ENCODE measurements at regions not wholly inside any gene's neighbourhood (a gene's known extent, or its start where the extent isn't known, plus 50 kb on each side); places are given as distances from the start of the nearest gene placed in this dataset.

DNA sequence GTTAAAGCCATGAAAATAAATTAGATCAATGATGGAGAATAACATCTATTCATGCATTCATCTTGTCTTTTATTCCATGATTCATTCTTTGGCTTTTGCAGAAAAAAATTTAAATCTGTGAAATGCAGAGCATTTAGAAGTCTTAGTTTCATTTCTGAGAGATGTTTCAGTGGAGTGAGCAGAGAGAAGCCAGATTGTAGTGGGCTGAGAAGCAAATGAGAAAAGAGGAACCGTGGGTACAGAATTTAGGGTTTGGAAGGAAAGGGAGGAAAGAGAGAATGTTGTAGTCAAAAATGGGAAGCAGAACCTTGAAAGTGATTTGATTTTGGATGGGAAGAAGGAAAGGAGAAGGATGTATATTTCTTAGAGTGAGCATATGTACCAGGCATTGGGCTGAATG is 260.3 kb upstream of the MAN1A1 start:
- Histone ChIP-seq H3K23me2 (ENCODE audit: low read depth, low read length) (no peaks in the 10 kb centered on the region), H3K27ac (ENCODE audit: low read depth, low read length) (no peak overlapping the region), H2AK5ac (ENCODE audit: low read depth, low read length) (no peak overlapping the region), H3K9ac (replicated peaks in 1 of 4; ENCODE audit: extremely low read depth in 1 of 4, low read depth in 3 of 4, low read length in 3 of 4) (no peak overlapping the region), H2BK20ac (ENCODE audit: low read length) (no peak overlapping the region), H3K4me1 (replicated peaks in 1 of 4; ENCODE audit: control insufficient read depth in 3 of 4, insufficient read depth in 4 of 4, low read length in 3 of 4) (peaks cover 0 to 6% (median 2%) of the 10 kb centered on the region in 4 experiments; a peak in 2 of 7 replicates), H3K79me1 (ENCODE audit: low read depth, low read length) (no peaks in the 10 kb centered on the region), H2BK5ac (ENCODE audit: low read depth, low read length) (no peak overlapping the region), H3K4me3 (ENCODE audit: extremely low read depth in 1 of 4, insufficient read depth in 2 of 4, low read depth in 3 of 4, low read length in 4 of 4) (no peak overlapping the region), H3K79me2 (ENCODE audit: control insufficient read depth in 1 of 2, insufficient read depth in 2 of 2, low read length in 2 of 2) (no peaks in the 10 kb centered on the region), H2AFZ (ENCODE audit: low read length) (no peak overlapping the region), H3K56ac (replicated peaks; ENCODE audit: insufficient read length, low read depth, low read length) (no peak overlapping the region), H2BK15ac (ENCODE audit: low read length) (no peak overlapping the region), H4K91ac (replicated peaks; ENCODE audit: insufficient read length, low read length) (no peak overlapping the region), H4K20me1 (replicated peaks in 1 of 2; ENCODE audit: control insufficient read depth in 1 of 2, insufficient read depth in 2 of 2, low read length in 2 of 2) (no peaks in the 10 kb centered on the region), H3K18ac (ENCODE audit: extremely low read depth, low read length) (no peak overlapping the region), H2BK120ac (replicated peaks; ENCODE audit: low read depth, low read length) (no peak overlapping the region), H4K5ac (ENCODE audit: insufficient read length, low read depth, low read length) (no peak overlapping the region), H3K4ac (replicated peaks; ENCODE audit: insufficient read length, low read depth, low read length) (no peak overlapping the region), H3K36me3 (ENCODE audit: control insufficient read depth in 2 of 4, insufficient read depth in 4 of 4, low read length in 3 of 4) (no peaks in the 10 kb centered on the region; a peak in 1 of 8 replicates), H4K8ac (ENCODE audit: extremely low read depth, insufficient read depth, low read length) (no peak overlapping the region), H3K27me3 (replicated peaks in 1 of 4; ENCODE audit: control insufficient read depth in 3 of 4, extremely low read depth in 1 of 4, insufficient read depth in 3 of 4, low read length in 3 of 4) (no peaks in the 10 kb centered on the region), H2BK12ac (ENCODE audit: low read depth, low read length) (no peak overlapping the region), H3K9me3 (ENCODE audit: insufficient read depth in 2 of 2, low read depth in 1 of 2, low read length in 1 of 2) (no peaks in the 10 kb centered on the region), H3K23ac (ENCODE audit: insufficient read length) (no peak overlapping the region), H3K14ac (ENCODE audit: insufficient read length) (no peak overlapping the region), H3K4me2 (ENCODE audit: insufficient read depth in 1 of 2, low read depth in 2 of 2, low read length in 2 of 2) (no peak overlapping the region)
- CTCF ChIA-PET (ENCODE audit: partially characterized antibody), result no interaction called here
- 100% methylated on average over 1 of the region's 1 CpG; no CpG with 5 or more reads in 1 of the 2 experiments for WGBS, 2 experiments (ENCODE audit: extremely low coverage in 1 of 2, insufficient coverage in 1 of 2, insufficient read length in 1 of 2, insufficient replicate concordance in 2 of 2, low coverage in 1 of 2, low lambda C conversion rate in 2 of 2, missing lambda C conversion rate in 1 of 2)
- no peak for TF ChIP-seq CHD2 (IDR thresholded peaks at IDR 0.05; ENCODE audit: low read length)
- TF ChIP-seq POLR2AphosphoS5 (IDR thresholded peaks at IDR 0.05; ENCODE audit: low read depth, low read length), result no peak
- no peak for TF ChIP-seq POLR2A (IDR thresholded peaks at IDR 0.05; ENCODE audit: control extremely low read depth in 1 of 2, low read depth in 2 of 2, low read length in 2 of 2)
- no peak for TF ChIP-seq CBX8 (IDR thresholded peaks at IDR 0.05; ENCODE audit: borderline replicate concordance, low read depth, low read length)
- no peak for TF ChIP-seq RFX5 (IDR thresholded peaks at IDR 0.05; ENCODE audit: borderline replicate concordance, low read depth, low read length)
- no peak for TF ChIP-seq PHF8 (conservative IDR thresholded peaks at IDR 0.05; ENCODE audit: low read depth, low read length)
- TF ChIP-seq EP300 (IDR thresholded peaks at IDR 0.05; ENCODE audit: borderline replicate concordance in 1 of 2, low read depth in 2 of 2, low read length in 2 of 2), result no peak
- TF ChIP-seq BRCA1 (IDR thresholded peaks at IDR 0.05; ENCODE audit: low read depth, low read length), result no peak
- TF ChIP-seq TEAD4 (IDR thresholded peaks at IDR 0.05; ENCODE audit: low read depth, low read length), result no peak
- FAIRE-seq (no peak), DNase-seq (ENCODE audit: low read depth in 1 of 2, low spot score in 2 of 2) (no peak)
- POLR2A ChIA-PET (ENCODE audit: partially characterized antibody), result no interaction called here
